Astrocyte (in vitro differentiated cells and primary cell): ENCODE measurements at regions not wholly inside any gene's neighbourhood (a gene's known extent, or its start where the extent isn't known, plus 50 kb on each side); places are given as distances from the start of the nearest gene placed in this dataset.

Source experiments
- EZH2 ChIP-seq: IDR thresholded peaks from 2 replicates; pipeline ENCODE4 v1.6.1; 2012; ENCODE audit warnings: mild to moderate bottlenecking, low read length, inconsistent platforms; ENCODE audit not compliant: insufficient read depth
- TF ChIP-seq, protein P1 (sequence below): IDR thresholded peaks from 2 replicates; pipeline ENCODE4 v1.5.1; 2011; ENCODE audit warnings: low read depth, mild to moderate bottlenecking, inconsistent platforms, low read length, moderate library complexity; ENCODE audit not compliant: insufficient read depth

GRCh38 chr4:81754169-81754568 is 282.5 kb upstream of the RASGEF1B start:
- TF ChIP-seq, protein P1, sequence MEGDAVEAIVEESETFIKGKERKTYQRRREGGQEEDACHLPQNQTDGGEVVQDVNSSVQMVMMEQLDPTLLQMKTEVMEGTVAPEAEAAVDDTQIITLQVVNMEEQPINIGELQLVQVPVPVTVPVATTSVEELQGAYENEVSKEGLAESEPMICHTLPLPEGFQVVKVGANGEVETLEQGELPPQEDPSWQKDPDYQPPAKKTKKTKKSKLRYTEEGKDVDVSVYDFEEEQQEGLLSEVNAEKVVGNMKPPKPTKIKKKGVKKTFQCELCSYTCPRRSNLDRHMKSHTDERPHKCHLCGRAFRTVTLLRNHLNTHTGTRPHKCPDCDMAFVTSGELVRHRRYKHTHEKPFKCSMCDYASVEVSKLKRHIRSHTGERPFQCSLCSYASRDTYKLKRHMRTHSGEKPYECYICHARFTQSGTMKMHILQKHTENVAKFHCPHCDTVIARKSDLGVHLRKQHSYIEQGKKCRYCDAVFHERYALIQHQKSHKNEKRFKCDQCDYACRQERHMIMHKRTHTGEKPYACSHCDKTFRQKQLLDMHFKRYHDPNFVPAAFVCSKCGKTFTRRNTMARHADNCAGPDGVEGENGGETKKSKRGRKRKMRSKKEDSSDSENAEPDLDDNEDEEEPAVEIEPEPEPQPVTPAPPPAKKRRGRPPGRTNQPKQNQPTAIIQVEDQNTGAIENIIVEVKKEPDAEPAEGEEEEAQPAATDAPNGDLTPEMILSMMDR, result no peak
- no peak for TF ChIP-seq EZH2
